Tibial nerve (tissue), 4 donors: ENCODE measurements at regions not wholly inside any gene's neighbourhood (a gene's known extent, or its start where the extent isn't known, plus 50 kb on each side); places are given as distances from the start of the nearest gene placed in this dataset.

ENCODE experiments used
- DNase-seq, 2 donors: peaks; one replicate each; pipeline ENCODE4 v3.0.0-alpha.2; 2019; ENCODE audit warnings: low spot score in 2 of 2
- H3K27ac ChIP-seq, 4 donors: fragments of 200-600 bp; sonication (generic) in 3 of 4; one replicate each; pipeline ENCODE4 v1.5.1; 2017 to 2019; ENCODE audit warnings: mild to moderate bottlenecking in 1 of 4
- H3K27me3 ChIP-seq, 2 donors: fragments of 200-600 bp; sonication (generic) in 1 of 2; one replicate each; pipeline versions ENCODE4 v1.5.1 to v1.6.0; 2017 to 2019
- H3K36me3 ChIP-seq, 3 donors: fragments of 200-600 bp; sonication (generic); one replicate each; pipeline ENCODE4 v1.5.1; 2018 to 2019
- H3K4me1 ChIP-seq, 4 donors: fragments of 200-600 bp; sonication (generic) in 3 of 4; one replicate each; pipeline ENCODE4 v1.5.1; 2017 to 2019
- H3K4me3 ChIP-seq, 4 donors: fragments of 200-600 bp; sonication (generic) in 3 of 4; one replicate each; pipeline ENCODE4 v1.5.1; 2017 to 2019; ENCODE audit warnings: mild to moderate bottlenecking in 1 of 4, moderate library complexity in 1 of 4
- H3K9me3 ChIP-seq, 4 donors: fragments of 200-600 bp; sonication (generic) in 3 of 4; one replicate each; pipeline ENCODE4 v1.5.1; 2017 to 2019
- CTCF ChIP-seq, 5 experiments: fragments of 200-600 bp in 3 of 5; fragments of 450-650 bp in 2 of 5; sonication (generic) in 3 of 5; IDR thresholded peaks; one replicate each; pipeline ENCODE4 v1.5.1; 2016 to 2019; ENCODE audit warnings: antibody characterized with exemption in 5 of 5, mild to moderate bottlenecking in 3 of 5, moderate library complexity in 2 of 5
- EP300 ChIP-seq, 2 donors: sonication (generic); formaldehyde crosslinking; IDR thresholded peaks; one replicate each; pipeline ENCODE4 v1.6.1; 2017; ENCODE audit warnings: antibody characterized with exemption in 2 of 2, mild to moderate bottlenecking in 1 of 2
- POLR2A ChIP-seq, 2 donors: fragments of 450-650 bp; IDR thresholded peaks; one replicate each; pipeline ENCODE4 v1.6.1; 2017; ENCODE audit warnings: antibody characterized with exemption in 2 of 2, mild to moderate bottlenecking in 2 of 2, moderate library complexity in 2 of 2
- WGBS, 2 donors: methylation state at CpG; one replicate each; pipeline ENCODE4 v1.1.5; 2018; 5-methylcytosine and 5-hydroxymethylcytosine counted together

GRCh38 chr11:69912911-69913451 is 93.8 kb upstream of the FGF3 start:
- Histone ChIP-seq H3K4me3 (no peak overlapping the region), H3K36me3 (no peaks in the 10 kb centered on the region), H3K4me1 (peaks cover 0 to 26% (median 9%) of the 10 kb centered on the region in 4 donors), H3K27me3 (peaks cover 0 to 7% of the 10 kb centered on the region in 2 donors), H3K9me3 (peaks cover 0 to 9% (median 0%) of the 10 kb centered on the region in 4 donors), H3K27ac (no peak overlapping the region)
- no peak for DNase-seq
- 52 to 57% methylated on average over 10 to 16 of the region's 16 CpGs for WGBS, 2 donors
- no peak for TF ChIP-seq EP300 (IDR thresholded peaks at IDR 0.05)
- peak in 2 of 5 experiments; percentile 4 to 21 for TF ChIP-seq CTCF (IDR thresholded peaks at IDR 0.05)
- no peak for TF ChIP-seq POLR2A (IDR thresholded peaks at IDR 0.05)

- Histone ChIP-seq H3K4me3 (no peak overlapping the region), H3K27me3 (peaks cover 0 to 3% of the 10 kb centered on the region in 2 donors), H3K36me3 (no peaks in the 10 kb centered on the region), H3K27ac (peak overlapping the region in 1 of 4 donors; percentile 7), H3K9me3 (peaks cover 0 to 9% (median 0%) of the 10 kb centered on the region in 4 donors), H3K4me1 (peaks cover 0 to 31% (median 9%) of the 10 kb centered on the region in 4 donors)
- WGBS, 2 donors: 90 to 94% methylated on average over 8 to 11 of the region's 12 CpGs
- no peak for DNase-seq
- TF ChIP-seq CTCF (IDR thresholded peaks at IDR 0.05) (no peak), EP300 (IDR thresholded peaks at IDR 0.05) (no peak), POLR2A (IDR thresholded peaks at IDR 0.05) (no peak)
Observed at GRCh38 chr11:69913591-69914285, 94.5 kb upstream of the FGF3 start.

- Histone ChIP-seq H3K4me3 (no peak overlapping the region), H3K36me3 (no peaks in the 10 kb centered on the region), H3K27me3 (no peaks in the 10 kb centered on the region), H3K27ac (peak overlapping the region in 2 of 4 donors; percentile 7 to 36), H3K4me1 (peaks cover 0 to 33% (median 9%) of the 10 kb centered on the region in 4 donors), H3K9me3 (peaks cover 0 to 9% (median 0%) of the 10 kb centered on the region in 4 donors)
- DNase-seq: no peak
- 60 to 86% methylated on average over 9 to 17 of the region's 18 CpGs for WGBS, 2 donors
- TF ChIP-seq EP300 (IDR thresholded peaks at IDR 0.05) (no peak), CTCF (IDR thresholded peaks at IDR 0.05) (no peak), POLR2A (IDR thresholded peaks at IDR 0.05) (no peak)
Observed at GRCh38 chr11:69914286-69915150, 95.3 kb upstream of the FGF3 start.

GRCh38 chr11:69915151-69915500 is 95.9 kb upstream of the FGF3 start:
- Histone ChIP-seq H3K27me3 (no peaks in the 10 kb centered on the region), H3K4me1 (peaks cover 0 to 28% (median 9%) of the 10 kb centered on the region in 4 donors), H3K9me3 (peaks cover 0 to 9% (median 0%) of the 10 kb centered on the region in 4 donors), H3K36me3 (no peaks in the 10 kb centered on the region), H3K4me3 (no peak overlapping the region), H3K27ac (peak overlapping the region in 3 of 4 donors; percentile 26 to 78 (median 72))
- DNase-seq: no peak
- 16 to 35% methylated on average over 6 of the region's 6 CpGs for WGBS, 2 donors
- TF ChIP-seq EP300 (IDR thresholded peaks at IDR 0.05) (no peak), CTCF (IDR thresholded peaks at IDR 0.05) (no peak), POLR2A (IDR thresholded peaks at IDR 0.05) (no peak)
